Mucosa of descending colon (tissue), 3 donors: ENCODE measurements at regions not wholly inside any gene's neighbourhood (a gene's known extent, or its start where the extent isn't known, plus 50 kb on each side); places are given as distances from the start of the nearest gene placed in this dataset.

ENCODE experiments used
- ATAC-seq: fragments of 200-7000 bp; cut with Tn5 transposase; one replicate; pipeline ENCODE4 v1.9.1; 2020; ENCODE audit warnings: mild to moderate bottlenecking, moderate library complexity
- DNase-seq, 3 donors: peaks; one replicate each; pipeline ENCODE4 v3.0.0-alpha.2; 2020
- H3K36me3 ChIP-seq: fragments of 200-600 bp; one replicate; pipeline ENCODE4 v1.8.0; 2021; ENCODE audit warnings: low read depth, mild to moderate bottlenecking
- H3K4me1 ChIP-seq: fragments of 200-600 bp; one replicate; pipeline ENCODE4 v1.8.0; 2021; ENCODE audit warnings: low read depth, mild to moderate bottlenecking
- H3K4me3 ChIP-seq: fragments of 200-600 bp; one replicate; pipeline ENCODE4 v1.8.0; 2021; ENCODE audit warnings: mild to moderate bottlenecking
- H3K9me3 ChIP-seq: fragments of 200-600 bp; one replicate; pipeline ENCODE4 v1.8.0; 2021; ENCODE audit warnings: mild to moderate bottlenecking
- CTCF ChIP-seq: fragments of 200-600 bp; IDR thresholded peaks from one replicate; pipeline ENCODE4 v1.8.0; 2022; ENCODE audit warnings: antibody characterized with exemption, mild to moderate bottlenecking
- intact Hi-C, 2 donors: fragments of 100-400 bp; cut with DNase I in 1 of 2; cut with micrococcal nuclease in 1 of 2; formaldehyde crosslinking; loops; one replicate each; pipeline versions ENCODE4 v1.11.0 to v1.11.1; 2022; cut with DNase I, micrococcal nuclease
- donor health status: DM: no; HTN: no; CAD: no; lungs with moderate emphysema.
- donor health status: DM: no; HTN: no; CAD: no.
- donor health status: DM: no; HTN: yes; CAD: no.

- DNase-seq (no peak), ATAC-seq (no peak)
- H3K4me1 ChIP-seq, result no peaks in the 10 kb centered on the region
- no peak overlapping the region for H3K4me3 ChIP-seq
- TF ChIP-seq CTCF, result no peak
- no peaks in the 10 kb centered on the region for H3K36me3 ChIP-seq
- H3K9me3 ChIP-seq, result no peaks in the 10 kb centered on the region
- intact Hi-C loops, result loop anchor here (10.0 kb wide), 3 partner anchors 86 to 414 kb away; no protein-coding TSS in a partner anchor
Measured at GRCh38 chr2:176558574-176559140, 289.4 kb downstream of the MTX2 start.

- TF ChIP-seq CTCF, result no peak
- H3K4me1 ChIP-seq, result no peaks in the 10 kb centered on the region
- DNase-seq (no peak), ATAC-seq (no peak)
- intact Hi-C loops, result no loop called here
- no peaks in the 10 kb centered on the region for H3K36me3 ChIP-seq
- no peak overlapping the region for H3K4me3 ChIP-seq
- no peaks in the 10 kb centered on the region for H3K9me3 ChIP-seq
Measured at GRCh38 chr2:176560296-176560695, 291.1 kb downstream of the MTX2 start.

GRCh38 chr2:176561706-176562105 is 292.5 kb downstream of the MTX2 start:
- TF ChIP-seq CTCF, result no peak
- no peaks in the 10 kb centered on the region for H3K4me1 ChIP-seq
- ATAC-seq (no peak), DNase-seq (no peak)
- intact Hi-C loops, result no loop called here
- no peaks in the 10 kb centered on the region for H3K36me3 ChIP-seq
- H3K9me3 ChIP-seq, result no peaks in the 10 kb centered on the region
- H3K4me3 ChIP-seq, result no peak overlapping the region

- ATAC-seq (no peak), DNase-seq (no peak)
- H3K36me3 ChIP-seq, result no peaks in the 10 kb centered on the region
- no peaks in the 10 kb centered on the region for H3K9me3 ChIP-seq
- intact Hi-C loops, result no loop called here
- H3K4me1 ChIP-seq, result no peaks in the 10 kb centered on the region
- no peak for TF ChIP-seq CTCF
- no peak overlapping the region for H3K4me3 ChIP-seq
Measured at GRCh38 chr2:176562359-176563078, 293.3 kb downstream of the MTX2 start.

GRCh38 chr2:176565641-176566323 is 296.5 kb downstream of the MTX2 start:
- Histone ChIP-seq H3K9me3 (no peaks in the 10 kb centered on the region), H3K36me3 (no peaks in the 10 kb centered on the region), H3K4me1 (no peaks in the 10 kb centered on the region), H3K4me3 (no peak overlapping the region)
- DNase-seq, result peak in 1 of 3 donors; percentile 42
- peak; percentile 22 for ATAC-seq
- intact Hi-C loops, result no loop called here
- TF ChIP-seq CTCF, result no peak
